ENCODE measurements at regions not wholly inside any gene's neighbourhood (a gene's known extent, or its start where the extent isn't known, plus 50 kb on each side); places are given as distances from the start of the nearest gene placed in this dataset.

DNA sequence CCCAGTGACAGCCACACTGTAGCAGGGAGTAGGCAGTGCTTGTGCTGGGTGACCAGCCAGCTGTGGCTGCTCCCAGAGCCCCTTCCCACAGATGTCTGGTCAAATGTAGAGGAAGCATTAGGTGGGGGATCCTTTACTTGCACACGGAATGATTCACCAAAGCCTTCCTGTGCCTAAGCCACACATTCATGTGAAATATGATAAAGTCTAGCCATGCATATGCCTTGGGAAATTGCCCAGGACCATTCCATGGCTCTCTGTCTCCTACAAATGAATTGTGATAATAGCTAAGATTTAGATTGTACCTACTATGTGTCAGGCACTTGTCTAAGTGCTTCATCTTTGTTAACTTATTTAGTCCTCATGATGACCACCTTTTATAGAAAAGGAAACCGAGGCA lies 217.5 kb upstream of the E2F8 start:
- TF ChIP-seq ZNF274 (IDR thresholded peaks at IDR 0.05; ENCODE audit: low read depth, low read length), result no peak
- no peak for TF ChIP-seq YY1 (IDR thresholded peaks at IDR 0.05; ENCODE audit: insufficient read depth, insufficient read length)
